ENCODE measurements at regions not wholly inside any gene's neighbourhood (a gene's known extent, or its start where the extent isn't known, plus 50 kb on each side); places are given as distances from the start of the nearest gene placed in this dataset.
A peak's percentile ranks its signal among the peaks of the same experiment; 100 is the strongest.

GRCh38 chr1:73564294-73564693 is 633.7 kb downstream of the LRRIQ3 start:
- Histone ChIP-seq H3K4me3 (ENCODE audit: low read length) (no peak overlapping the region), H3K36me3 (ENCODE audit: control insufficient read depth, insufficient read depth, low read length) (no peaks in the 10 kb centered on the region), H3K27me3 (ENCODE audit: control insufficient read depth, insufficient read depth, low read length, poor library complexity, severe bottlenecking) (no peaks in the 10 kb centered on the region), H3K4me1 (ENCODE audit: control insufficient read depth, insufficient read depth, low read length) (no peaks in the 10 kb centered on the region), H3K9ac (ENCODE audit: extremely low read depth, low read length, poor library complexity, severe bottlenecking) (no peak overlapping the region), H3K9me3 (ENCODE audit: control insufficient read depth, low read length) (peaks cover 3% of the 10 kb centered on the region), H3K27ac (ENCODE audit: low read depth, low read length) (no peak overlapping the region)
- 86 to 87% methylated on average over 2 to 4 of the region's 4 CpGs for WGBS, 2 experiments (ENCODE audit: insufficient coverage in 1 of 2, insufficient read length in 1 of 2)
- no peak overlapping the region for H3K4me3 Mint-ChIP-seq
- no peak for DNase-seq
- peak overlapping the region; percentile 53 for H3K27ac Mint-ChIP-seq
- no peaks in the 10 kb centered on the region for H3K4me1 Mint-ChIP-seq
- no peaks in the 10 kb centered on the region for H3K36me3 Mint-ChIP-seq (ENCODE audit: low read depth)
- H3K9me3 Mint-ChIP-seq = peaks cover 20% of the 10 kb centered on the region
- no peak for TF ChIP-seq CTCF (conservative IDR thresholded peaks at IDR 0.05)
- no peaks in the 10 kb centered on the region for H3K27me3 Mint-ChIP-seq (ENCODE audit: insufficient read depth)

- Histone ChIP-seq H3K27ac (ENCODE audit: low read depth, low read length) (no peak overlapping the region), H3K9me3 (ENCODE audit: control insufficient read depth, low read length) (peaks cover 18% of the 10 kb centered on the region), H3K4me1 (ENCODE audit: control insufficient read depth, insufficient read depth, low read length) (no peaks in the 10 kb centered on the region), H3K4me3 (ENCODE audit: low read length) (no peak overlapping the region), H3K27me3 (ENCODE audit: control insufficient read depth, insufficient read depth, low read length, poor library complexity, severe bottlenecking) (no peaks in the 10 kb centered on the region), H3K36me3 (ENCODE audit: control insufficient read depth, insufficient read depth, low read length) (no peaks in the 10 kb centered on the region), H3K9ac (ENCODE audit: extremely low read depth, low read length, poor library complexity, severe bottlenecking) (no peak overlapping the region)
- no peak for DNase-seq
- no peak overlapping the region for H3K4me3 Mint-ChIP-seq
- H3K36me3 Mint-ChIP-seq (ENCODE audit: low read depth) = peaks cover 4% of the 10 kb centered on the region
- H3K4me1 Mint-ChIP-seq = no peaks in the 10 kb centered on the region
- TF ChIP-seq CTCF (conservative IDR thresholded peaks at IDR 0.05) = no peak
- H3K9me3 Mint-ChIP-seq = peaks cover 33% of the 10 kb centered on the region
- H3K27ac Mint-ChIP-seq = no peak overlapping the region
- no peaks in the 10 kb centered on the region for H3K27me3 Mint-ChIP-seq (ENCODE audit: insufficient read depth)
These were observed 641.7 kb downstream of the LRRIQ3 start for GRCh38 chr1:73556270-73556669.

- no peaks in the 10 kb centered on the region for H3K36me3 ChIP-seq (ENCODE audit: control insufficient read depth, insufficient read depth, low read length)
- no peak overlapping the region for H3K4me3 Mint-ChIP-seq
- H3K27ac ChIP-seq (ENCODE audit: low read depth, low read length) = no peak overlapping the region
- no peak overlapping the region for H3K9ac ChIP-seq (ENCODE audit: extremely low read depth, low read length, poor library complexity, severe bottlenecking)
- H3K27me3 ChIP-seq (ENCODE audit: control insufficient read depth, insufficient read depth, low read length, poor library complexity, severe bottlenecking) = no peaks in the 10 kb centered on the region
- no peak overlapping the region for H3K27ac Mint-ChIP-seq
- H3K4me1 Mint-ChIP-seq = no peaks in the 10 kb centered on the region
- no peaks in the 10 kb centered on the region for H3K36me3 Mint-ChIP-seq (ENCODE audit: low read depth)
- no peaks in the 10 kb centered on the region for H3K9me3 ChIP-seq (ENCODE audit: control insufficient read depth, low read length)
- TF ChIP-seq CTCF (conservative IDR thresholded peaks at IDR 0.05) = no peak
- DNase-seq = peak; percentile 66
- no peaks in the 10 kb centered on the region for H3K4me1 ChIP-seq (ENCODE audit: control insufficient read depth, insufficient read depth, low read length)
- no peak overlapping the region for H3K4me3 ChIP-seq (ENCODE audit: low read length)
- peaks cover 2% of the 10 kb centered on the region for H3K9me3 Mint-ChIP-seq
- no peaks in the 10 kb centered on the region for H3K27me3 Mint-ChIP-seq (ENCODE audit: insufficient read depth)
- WGBS, 2 experiments (ENCODE audit: insufficient coverage in 1 of 2, insufficient read length in 1 of 2) = 94% methylated on average over 1 of the region's 1 CpG; no CpG with 5 or more reads in 1 of the 2 experiments
These were observed 660.6 kb downstream of the LRRIQ3 start for GRCh38 chr1:73537400-73537799.

Measured in endodermal cell (in vitro differentiated cells).